ENCODE measurements at regions not wholly inside any gene's neighbourhood (a gene's known extent, or its start where the extent isn't known, plus 50 kb on each side); places are given as distances from the start of the nearest gene placed in this dataset.

- DNase-seq (ENCODE audit: low read depth in 2 of 2) = no peak
- Histone ChIP-seq H3K4me2 (ENCODE audit: extremely low read depth, insufficient read depth, low read length) (no peak overlapping the region), H3K27me3 (ENCODE audit: control insufficient read depth, insufficient read depth, low read length) (no peaks in the 10 kb centered on the region), H3K4me1 (ENCODE audit: control insufficient read depth, extremely low read depth, insufficient read depth, low read length) (no peaks in the 10 kb centered on the region), H3K27ac (ENCODE audit: insufficient read depth, low read length) (no peak overlapping the region), H4K20me1 (ENCODE audit: control insufficient read depth, extremely low read depth, insufficient read depth, low read length) (no peaks in the 10 kb centered on the region), H2AFZ (ENCODE audit: low read length) (no peak overlapping the region), H3K9ac (ENCODE audit: insufficient read depth, low read length) (no peak overlapping the region), H3K36me3 (ENCODE audit: control insufficient read depth, insufficient read depth, low read length) (no peaks in the 10 kb centered on the region), H3K4me3 (replicated peaks in 1 of 4; ENCODE audit: control extremely low read depth in 1 of 4, insufficient read depth in 1 of 4, low read depth in 3 of 4, low read length in 4 of 4) (no peak overlapping the region), H3K9me3 (ENCODE audit: control insufficient read depth, insufficient read depth, low read depth, low read length) (no peaks in the 10 kb centered on the region), H3K79me2 (ENCODE audit: control insufficient read depth, insufficient read depth, low read length) (no peaks in the 10 kb centered on the region)
- no peak for TF ChIP-seq EZH2 (IDR thresholded peaks at IDR 0.05; ENCODE audit: low read length, missing control alignments)
- TF ChIP-seq CTCF (conservative IDR thresholded peaks at IDR 0.05 in 1 of 2, IDR thresholded peaks at IDR 0.05 in 1 of 2; ENCODE audit: low read depth in 1 of 2, low read length in 2 of 2) = no peak
These were observed 142.3 kb upstream of the FBXO11 start for GRCh38 chr2:48048476-48049171.

DNA sequence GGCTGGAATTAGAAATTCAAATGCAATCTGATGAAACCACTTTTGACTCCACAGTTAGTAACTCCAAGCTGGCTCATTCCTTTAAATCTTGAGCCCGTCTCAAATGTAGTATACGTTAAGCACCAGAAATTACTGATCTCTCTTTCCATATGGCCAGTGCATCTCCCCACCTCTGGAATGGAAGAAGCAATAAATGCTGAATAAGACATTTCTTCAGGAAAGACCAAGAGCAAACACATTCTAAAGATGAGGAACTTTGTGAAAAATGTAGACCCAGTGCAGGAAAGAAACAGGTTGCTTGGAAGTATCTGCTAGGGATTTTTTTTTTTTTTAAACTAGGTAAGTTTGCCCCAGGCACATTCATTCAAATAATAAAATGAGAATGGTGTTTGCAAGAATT lies 143.1 kb upstream of the FBXO11 start:
- no peak for TF ChIP-seq EZH2 (IDR thresholded peaks at IDR 0.05; ENCODE audit: low read length, missing control alignments)
- no peak for TF ChIP-seq CTCF (conservative IDR thresholded peaks at IDR 0.05 in 1 of 2, IDR thresholded peaks at IDR 0.05 in 1 of 2; ENCODE audit: low read depth in 1 of 2, low read length in 2 of 2)
- Histone ChIP-seq H3K9me3 (ENCODE audit: control insufficient read depth, insufficient read depth, low read depth, low read length) (no peaks in the 10 kb centered on the region), H3K9ac (ENCODE audit: insufficient read depth, low read length) (no peak overlapping the region), H3K4me2 (ENCODE audit: extremely low read depth, insufficient read depth, low read length) (no peak overlapping the region), H3K4me1 (ENCODE audit: control insufficient read depth, extremely low read depth, insufficient read depth, low read length) (no peaks in the 10 kb centered on the region), H2AFZ (ENCODE audit: low read length) (no peak overlapping the region), H3K36me3 (ENCODE audit: control insufficient read depth, insufficient read depth, low read length) (no peaks in the 10 kb centered on the region), H3K27ac (ENCODE audit: insufficient read depth, low read length) (no peak overlapping the region), H4K20me1 (ENCODE audit: control insufficient read depth, extremely low read depth, insufficient read depth, low read length) (no peaks in the 10 kb centered on the region), H3K4me3 (replicated peaks in 1 of 4; ENCODE audit: control extremely low read depth in 1 of 4, insufficient read depth in 1 of 4, low read depth in 3 of 4, low read length in 4 of 4) (no peak overlapping the region), H3K79me2 (ENCODE audit: control insufficient read depth, insufficient read depth, low read length) (no peaks in the 10 kb centered on the region), H3K27me3 (ENCODE audit: control insufficient read depth, insufficient read depth, low read length) (no peaks in the 10 kb centered on the region)
- DNase-seq (ENCODE audit: low read depth in 2 of 2) = no peak

- no peak for DNase-seq (ENCODE audit: low read depth in 2 of 2)
- no peaks in the 10 kb centered on the region for H3K36me3 ChIP-seq (ENCODE audit: control insufficient read depth, insufficient read depth, low read length)
- no peaks in the 10 kb centered on the region for H3K79me2 ChIP-seq (ENCODE audit: control insufficient read depth, insufficient read depth, low read length)
- no peaks in the 10 kb centered on the region for H3K27me3 ChIP-seq (ENCODE audit: control insufficient read depth, insufficient read depth, low read length)
- H2AFZ ChIP-seq (ENCODE audit: low read length) = no peak overlapping the region
- H3K4me1 ChIP-seq (ENCODE audit: control insufficient read depth, extremely low read depth, insufficient read depth, low read length) = no peaks in the 10 kb centered on the region
- H3K9ac ChIP-seq (ENCODE audit: insufficient read depth, low read length) = no peak overlapping the region
- no peaks in the 10 kb centered on the region for H4K20me1 ChIP-seq (ENCODE audit: control insufficient read depth, extremely low read depth, insufficient read depth, low read length)
- H3K27ac ChIP-seq (ENCODE audit: insufficient read depth, low read length) = no peak overlapping the region
- no peak overlapping the region for H3K4me3 ChIP-seq (replicated peaks in 1 of 4; ENCODE audit: control extremely low read depth in 1 of 4, insufficient read depth in 1 of 4, low read depth in 3 of 4, low read length in 4 of 4)
- no peak for TF ChIP-seq EZH2 (IDR thresholded peaks at IDR 0.05; ENCODE audit: low read length, missing control alignments)
- TF ChIP-seq CTCF (conservative IDR thresholded peaks at IDR 0.05 in 1 of 2, IDR thresholded peaks at IDR 0.05 in 1 of 2; ENCODE audit: low read depth in 1 of 2, low read length in 2 of 2) = no peak
- H3K9me3 ChIP-seq (ENCODE audit: control insufficient read depth, insufficient read depth, low read depth, low read length) = no peaks in the 10 kb centered on the region
- H3K4me2 ChIP-seq (ENCODE audit: extremely low read depth, insufficient read depth, low read length) = no peak overlapping the region
These were observed 144.4 kb upstream of the FBXO11 start for GRCh38 chr2:48050711-48051110.
